ENCODE measurements at regions not wholly inside any gene's neighbourhood (a gene's known extent, or its start where the extent isn't known, plus 50 kb on each side); places are given as distances from the start of the nearest gene placed in this dataset.
"Not testable (repeated sequence)": the region's sequence is repeated elsewhere in the genome, so short reads cannot be mapped to it uniquely, and the experiment has no call there.

- H3K4me1 ChIP-seq (ENCODE audit: control insufficient read depth in 1 of 2, insufficient read depth in 2 of 2, low read length in 2 of 2); H2AFZ ChIP-seq (ENCODE audit: low read depth, low read length, poor library complexity, severe bottlenecking); H3K9me3 ChIP-seq (ENCODE audit: control insufficient read depth in 1 of 2, insufficient read depth in 1 of 2, low read depth in 1 of 2, low read length in 2 of 2); H3K79me2 ChIP-seq (ENCODE audit: insufficient read depth, low read length); H3K9me2 ChIP-seq (ENCODE audit: insufficient read depth); intact Hi-C loops (cut with micrococcal nuclease); H3K4me3 ChIP-seq (replicated peaks in 1 of 2; ENCODE audit: low read depth in 1 of 2, low read length in 2 of 2); CTCF ChIA-PET; H3K27me3 ChIP-seq (ENCODE audit: insufficient read depth, low read length); BruUV-seq (replicated peaks); DNase-seq (ENCODE audit: low read depth, low spot score); H3K36me3 ChIP-seq (ENCODE audit: control insufficient read depth in 1 of 2, insufficient read depth in 2 of 2, low read length in 2 of 2); H3K9ac ChIP-seq (ENCODE audit: low read length); POLR2A ChIA-PET; ATAC-seq; RAD21 ChIA-PET (ENCODE audit: low non-redundant PET in 1 of 2, low total read pairs in 2 of 2, uncharacterized antibody in 2 of 2, unreplicated experiment in 2 of 2); H4K20me1 ChIP-seq (ENCODE audit: insufficient read depth); H3K27ac ChIP-seq (ENCODE audit: low read depth, low read length); H3K4me2 ChIP-seq (ENCODE audit: low read length): not testable (repeated sequence)
Measured at GRCh38 chr9:29270400-29270799, 1697.1 kb upstream of the C9orf72 start.

DNA sequence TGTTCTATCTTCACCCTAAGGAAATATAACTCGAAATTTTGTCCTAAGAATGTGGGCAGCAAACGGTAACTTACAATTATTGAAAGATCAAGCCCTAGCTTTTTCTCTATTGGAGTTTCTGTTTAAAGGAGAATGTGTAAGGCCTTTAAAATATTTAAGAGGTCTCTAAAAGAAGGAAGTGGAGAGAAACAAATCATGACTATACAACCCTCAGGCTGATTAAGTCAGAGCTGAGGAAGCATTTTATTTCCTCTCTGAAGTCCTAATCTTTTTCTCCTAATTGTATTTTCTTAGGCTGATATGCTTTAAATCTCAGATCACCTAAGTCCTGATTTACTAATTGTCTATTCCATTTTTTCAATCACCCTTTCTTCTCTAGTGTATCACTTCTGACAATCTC lies 1708.8 kb upstream of the C9orf72 start:
- Histone ChIP-seq H4K20me1 (ENCODE audit: insufficient read depth) (no peaks in the 10 kb centered on the region), H3K27ac (ENCODE audit: low read depth, low read length) (no peak overlapping the region), H3K9me3 (ENCODE audit: control insufficient read depth in 1 of 2, insufficient read depth in 1 of 2, low read depth in 1 of 2, low read length in 2 of 2) (no peaks in the 10 kb centered on the region), H3K36me3 (ENCODE audit: control insufficient read depth in 1 of 2, insufficient read depth in 2 of 2, low read length in 2 of 2) (no peaks in the 10 kb centered on the region), H3K9ac (ENCODE audit: low read length) (no peak overlapping the region), H2AFZ (ENCODE audit: low read depth, low read length, poor library complexity, severe bottlenecking) (no peak overlapping the region), H3K27me3 (ENCODE audit: insufficient read depth, low read length) (no peaks in the 10 kb centered on the region), H3K4me2 (ENCODE audit: low read length) (no peak overlapping the region), H3K79me2 (ENCODE audit: insufficient read depth, low read length) (no peaks in the 10 kb centered on the region), H3K4me1 (ENCODE audit: control insufficient read depth in 1 of 2, insufficient read depth in 2 of 2, low read length in 2 of 2) (no peaks in the 10 kb centered on the region), H3K4me3 (replicated peaks in 1 of 2; ENCODE audit: low read depth in 1 of 2, low read length in 2 of 2) (no peak overlapping the region), H3K9me2 (ENCODE audit: insufficient read depth) (no peaks in the 10 kb centered on the region)
- ChIA-PET RAD21 (ENCODE audit: low non-redundant PET in 1 of 2, low total read pairs in 2 of 2, uncharacterized antibody in 2 of 2, unreplicated experiment in 2 of 2) (no interaction called here), POLR2A (no interaction called here), CTCF (no interaction called here)
- no TSS peak for BruUV-seq (replicated peaks)
- ATAC-seq (no peak), DNase-seq (ENCODE audit: low read depth, low spot score) (no peak)
- no peak for TF ChIP-seq ZNF274 (IDR thresholded peaks at IDR 0.05; ENCODE audit: low read depth, low read length)
- TF ChIP-seq ZBTB33 (IDR thresholded peaks at IDR 0.05; ENCODE audit: extremely low read depth, insufficient replicate concordance, low read length), result no peak
- no peak for TF ChIP-seq EGR1 (IDR thresholded peaks at IDR 0.05; ENCODE audit: low read depth)
- TF ChIP-seq ATF3 (IDR thresholded peaks at IDR 0.05), result no peak
- TF ChIP-seq CBX3 (IDR thresholded peaks at IDR 0.05; ENCODE audit: low read depth), result no peak
- no peak for TF ChIP-seq POLR2A (IDR thresholded peaks at IDR 0.05; ENCODE audit: borderline replicate concordance, extremely low read depth, insufficient read depth, insufficient read length)
- no peak for TF ChIP-seq ZFX (IDR thresholded peaks at IDR 0.05)
- no peak for TF ChIP-seq FOSL1 (IDR thresholded peaks at IDR 0.05; ENCODE audit: low read depth)
- no peak for TF ChIP-seq JUND (IDR thresholded peaks at IDR 0.05)
- TF ChIP-seq EZH2phosphoT487 (IDR thresholded peaks at IDR 0.05; ENCODE audit: borderline replicate concordance), result no peak
- no peak for TF ChIP-seq TCF7L2 (IDR thresholded peaks at IDR 0.05; ENCODE audit: borderline replicate concordance, extremely low read depth, insufficient read depth, insufficient read length)
- TF ChIP-seq ELF1 (IDR thresholded peaks at IDR 0.05; ENCODE audit: borderline replicate concordance, low read depth), result no peak
- no peak for TF ChIP-seq SRF (IDR thresholded peaks at IDR 0.05; ENCODE audit: low read depth)
- no peak for TF ChIP-seq SIN3A (IDR thresholded peaks at IDR 0.05; ENCODE audit: low read depth)
- TF ChIP-seq POLR2AphosphoS5 (IDR thresholded peaks at IDR 0.05; ENCODE audit: low read depth, low read length), result no peak
- TF ChIP-seq, protein P1, sequence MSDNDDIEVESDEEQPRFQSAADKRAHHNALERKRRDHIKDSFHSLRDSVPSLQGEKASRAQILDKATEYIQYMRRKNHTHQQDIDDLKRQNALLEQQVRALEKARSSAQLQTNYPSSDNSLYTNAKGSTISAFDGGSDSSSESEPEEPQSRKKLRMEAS (IDR thresholded peaks at IDR 0.05), result no peak
- intact Hi-C loops (cut with micrococcal nuclease), result no loop called here
